ENCODE measurements at regions not wholly inside any gene's neighbourhood (a gene's known extent, or its start where the extent isn't known, plus 50 kb on each side); places are given as distances from the start of the nearest gene placed in this dataset.
A peak's percentile ranks its signal among the peaks of the same experiment; 100 is the strongest.

DNA sequence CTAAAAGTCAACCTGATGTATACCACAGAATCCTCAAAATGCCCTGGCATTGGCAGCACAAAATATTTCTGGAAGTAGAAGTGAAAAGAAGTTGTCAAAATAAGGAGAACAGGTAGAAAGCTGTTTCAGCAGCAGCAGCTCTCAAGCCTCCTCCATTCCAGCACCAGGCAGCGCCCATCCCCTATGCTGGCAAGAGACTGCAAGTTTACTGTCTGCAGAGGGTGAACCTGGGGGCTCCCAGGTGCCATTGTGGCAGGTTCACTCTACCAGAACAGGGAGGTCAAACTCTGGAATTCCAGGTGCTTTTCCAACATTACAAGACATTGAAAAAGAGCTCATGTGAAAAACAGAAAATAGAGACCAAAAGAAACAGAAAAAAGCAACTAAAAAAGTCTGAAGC, 128.8 kb upstream of the CTTNBP2NL start:
- DNase-seq = no peak

DNA sequence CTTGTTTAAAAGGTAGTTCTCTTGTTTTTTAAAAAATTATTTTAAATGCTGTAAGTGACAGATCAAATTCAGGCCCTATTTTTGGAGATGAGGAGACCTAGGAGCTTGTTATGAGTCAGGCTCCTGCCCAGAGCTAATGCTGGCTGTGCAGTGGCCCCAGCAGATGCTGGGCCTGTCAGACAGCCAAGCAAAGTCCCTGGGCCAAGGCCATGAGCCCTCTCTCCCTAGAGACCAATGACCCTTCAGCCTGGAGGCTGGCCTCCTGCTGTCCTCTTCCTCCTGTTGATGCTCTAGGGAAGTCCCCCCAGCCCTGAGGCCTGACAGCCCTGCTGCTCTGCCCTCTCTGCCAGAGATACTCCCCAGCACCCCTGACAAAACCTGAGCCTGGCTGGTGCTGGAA, 128.1 kb upstream of the CTTNBP2NL start:
- DNase-seq = no peak

DNA sequence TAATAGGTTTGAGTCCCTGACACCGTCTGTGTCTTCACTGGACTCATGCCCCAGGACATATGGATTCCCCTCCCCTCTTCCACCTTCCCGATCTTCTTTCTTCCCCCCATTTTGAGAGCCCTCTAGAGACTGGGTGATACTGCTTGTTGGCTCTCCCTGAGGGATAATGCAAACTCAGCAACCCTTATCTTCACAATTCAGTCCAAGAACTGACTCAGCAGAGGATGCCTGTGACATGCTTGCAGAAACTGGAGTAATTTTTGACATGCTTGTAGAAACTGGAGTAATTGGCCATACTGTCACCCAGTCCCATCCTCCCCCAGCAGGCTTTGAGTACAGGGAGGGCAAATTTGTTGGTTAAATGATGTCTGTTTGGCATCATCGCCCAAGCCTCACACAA, 127.6 kb upstream of the CTTNBP2NL start:
- DNase-seq = no peak

DNA sequence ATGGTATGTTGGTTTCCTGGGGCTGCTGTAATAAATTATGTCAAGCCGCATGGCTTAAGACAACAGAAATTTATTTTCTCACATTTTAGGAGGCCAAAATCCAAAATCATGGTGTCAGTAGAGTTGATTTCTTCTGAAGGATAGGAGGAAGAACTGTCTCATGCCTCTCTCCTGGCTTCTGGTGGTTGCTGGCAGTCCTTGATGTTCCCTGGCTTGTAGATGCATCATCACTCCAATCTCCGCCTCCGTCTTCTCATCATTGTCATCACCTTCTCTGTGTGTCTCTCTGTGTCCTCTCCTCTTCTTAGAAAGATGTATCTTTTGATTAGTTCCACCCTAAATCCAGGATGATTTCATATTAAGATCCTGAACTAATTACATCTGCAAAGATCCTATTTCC, 124.7 kb upstream of the CTTNBP2NL start:
- no peak for DNase-seq

DNA sequence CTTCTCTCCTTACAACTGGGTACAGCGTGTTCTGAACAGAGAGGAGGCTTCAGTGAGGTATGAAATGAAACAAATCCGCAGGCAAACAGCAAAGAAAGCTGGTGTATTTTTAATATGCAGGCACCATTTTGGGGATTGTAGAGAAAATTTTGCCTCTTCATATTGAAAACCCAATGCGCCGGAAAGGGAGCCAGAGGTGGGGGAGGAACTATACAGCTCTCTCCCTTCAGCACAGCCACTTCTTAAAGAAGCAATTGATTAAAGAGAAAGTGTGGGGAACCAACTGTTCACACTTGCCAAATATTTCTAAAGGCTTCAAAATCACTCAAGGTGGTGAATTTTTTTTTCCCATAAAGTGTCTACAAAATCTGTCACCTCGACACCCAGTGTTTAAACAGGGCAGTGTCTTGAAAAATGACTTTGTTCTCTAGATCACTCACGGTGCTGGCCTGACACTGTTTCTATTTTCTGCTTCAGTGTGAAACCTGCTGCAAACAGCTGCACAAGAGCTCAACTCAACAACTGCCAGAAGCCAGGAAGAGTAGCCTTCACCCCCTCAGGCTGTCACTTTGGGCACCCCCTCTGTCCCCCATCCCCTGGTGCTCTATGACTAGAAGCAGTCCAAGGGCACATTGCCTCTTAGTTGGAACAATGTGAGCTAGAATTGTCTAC, 123.8 kb upstream of the CTTNBP2NL start:
- no peak for DNase-seq

- DNase-seq = no peak
Observed at GRCh38 chr1:112284796-112285195, 111.2 kb upstream of the CTTNBP2NL start.

DNA sequence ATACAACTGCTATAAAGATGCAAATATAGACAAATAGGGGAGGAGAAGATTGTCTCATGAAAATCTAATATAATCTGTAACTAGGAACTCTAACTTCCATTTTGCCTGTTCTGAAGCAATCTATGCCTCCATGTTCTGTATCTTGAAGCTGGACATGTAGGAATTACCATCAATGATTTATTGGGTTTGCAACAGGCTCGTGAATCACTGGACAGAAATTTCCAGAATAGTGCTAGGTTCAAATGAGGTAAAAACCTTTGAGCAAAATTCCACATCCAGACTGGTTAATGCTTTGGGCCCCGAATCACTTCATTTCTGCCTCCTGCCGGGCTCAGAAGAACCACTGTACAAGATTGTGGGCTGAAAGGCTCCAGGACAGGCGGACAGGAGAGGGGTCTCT, 110.7 kb upstream of the CTTNBP2NL start:
- DNase-seq = no peak

DNA sequence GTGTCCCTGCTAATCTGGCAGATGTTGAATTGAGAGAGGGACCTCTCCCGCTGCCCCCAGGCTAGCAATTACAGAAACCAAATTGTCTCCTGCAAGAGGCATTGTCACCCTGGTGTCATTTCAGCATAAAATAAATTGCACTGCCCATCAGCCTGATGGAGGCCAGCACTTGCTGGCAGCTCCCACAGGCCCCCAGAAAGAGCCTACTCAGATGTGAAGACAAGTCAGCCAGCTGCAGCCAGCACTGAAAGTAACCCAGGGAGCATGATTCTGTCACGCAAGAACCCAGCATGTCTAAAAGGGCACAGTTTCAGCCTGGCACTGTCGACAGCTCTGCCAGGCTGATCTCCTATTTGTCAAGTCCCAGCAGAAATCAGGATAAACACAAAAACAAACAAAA, 110.3 kb upstream of the CTTNBP2NL start:
- no peak for DNase-seq

DNA sequence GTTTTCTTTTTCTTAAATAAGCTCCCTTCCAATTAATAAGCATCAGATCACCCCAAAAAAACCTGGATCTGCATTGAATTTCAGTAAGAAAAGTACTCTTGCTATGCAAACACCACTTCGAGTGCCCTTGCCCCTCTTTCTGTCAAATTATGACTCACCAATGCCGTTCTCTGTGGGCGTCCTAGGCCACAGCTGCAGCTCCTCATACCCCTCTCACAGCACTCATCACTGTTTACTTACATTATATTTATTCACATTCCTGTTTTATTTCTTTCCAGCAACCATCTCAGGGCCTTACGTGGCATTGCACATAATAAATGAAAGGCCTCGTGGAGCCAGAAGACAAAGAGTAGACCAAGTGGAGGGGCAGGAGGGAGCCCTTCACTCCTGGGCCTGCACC, 99.1 kb upstream of the CTTNBP2NL start:
- DNase-seq = no peak

GRCh38 chr1:112297536-112297935, 98.5 kb upstream of the CTTNBP2NL start:
- no peak for DNase-seq

DNA sequence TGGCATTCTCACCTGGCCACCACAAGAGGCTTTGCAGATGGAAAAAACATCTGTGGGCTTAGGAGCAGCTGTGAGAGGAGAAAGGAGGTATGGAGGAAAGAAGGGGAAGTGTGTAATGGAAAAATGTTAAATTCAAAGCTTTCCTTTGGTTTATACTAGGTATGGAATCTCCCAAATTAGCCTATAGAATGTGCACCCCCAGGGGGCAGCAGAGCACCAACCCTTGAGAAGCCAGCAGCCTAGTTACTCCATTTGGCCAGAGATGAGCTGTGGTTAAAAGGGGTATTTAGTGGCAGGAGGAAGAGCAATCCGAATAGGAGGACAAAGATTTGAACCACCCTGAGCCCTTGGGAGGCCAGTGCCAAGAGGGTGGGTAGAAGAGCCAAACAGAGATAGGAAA, 97.5 kb upstream of the CTTNBP2NL start:
- peak; percentile 24 for DNase-seq

DNA sequence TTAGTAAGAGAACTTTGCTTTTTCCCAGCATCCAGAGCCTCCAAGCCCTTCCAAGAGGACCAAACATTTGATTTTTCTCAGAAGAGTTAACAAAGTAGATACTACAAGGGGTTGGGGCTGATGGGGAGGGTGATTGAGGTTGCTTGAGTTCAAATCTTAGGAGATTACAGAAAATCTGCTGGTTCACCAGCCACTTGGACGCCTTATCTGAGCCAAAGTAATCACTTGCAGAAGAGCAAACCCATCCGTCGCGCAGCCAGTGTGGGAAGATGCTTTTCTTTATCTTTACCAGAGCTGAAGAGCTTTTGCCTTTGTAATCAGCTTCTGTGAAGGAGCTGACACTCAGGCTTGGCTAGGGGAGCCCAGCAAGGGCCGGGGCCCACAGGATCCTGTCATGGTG, 91.9 kb upstream of the CTTNBP2NL start:
- DNase-seq = no peak

- no peak for DNase-seq
Observed at GRCh38 chr1:112304612-112305011, 91.4 kb upstream of the CTTNBP2NL start.

GRCh38 chr1:112307930-112308591, 88.0 kb upstream of the CTTNBP2NL start:
- DNase-seq = no peak

- DNase-seq = no peak
Observed at GRCh38 chr1:112308716-112309115, 87.3 kb upstream of the CTTNBP2NL start.

DNA sequence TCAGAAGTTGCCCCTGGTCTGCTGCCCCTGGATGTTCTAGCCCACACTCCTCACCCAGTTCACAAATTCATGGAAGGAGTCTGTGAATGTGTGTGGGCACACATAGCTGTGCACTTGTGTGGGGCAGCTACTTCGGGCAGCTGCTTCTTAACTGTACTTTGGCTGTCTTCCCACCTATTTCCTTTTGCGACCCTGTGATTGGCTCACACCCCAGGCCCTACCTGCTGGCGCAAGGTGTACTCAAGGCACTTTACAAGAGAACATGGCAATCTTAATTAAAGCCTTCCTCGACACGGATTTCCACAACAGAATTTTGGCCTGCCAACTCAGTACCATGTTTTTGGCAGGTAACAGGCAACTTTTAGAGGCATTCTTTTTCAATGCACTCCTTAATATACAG, 86.5 kb upstream of the CTTNBP2NL start:
- no peak for DNase-seq

- no peak for DNase-seq
Observed at GRCh38 chr1:112312315-112312714, 83.7 kb upstream of the CTTNBP2NL start.

DNA sequence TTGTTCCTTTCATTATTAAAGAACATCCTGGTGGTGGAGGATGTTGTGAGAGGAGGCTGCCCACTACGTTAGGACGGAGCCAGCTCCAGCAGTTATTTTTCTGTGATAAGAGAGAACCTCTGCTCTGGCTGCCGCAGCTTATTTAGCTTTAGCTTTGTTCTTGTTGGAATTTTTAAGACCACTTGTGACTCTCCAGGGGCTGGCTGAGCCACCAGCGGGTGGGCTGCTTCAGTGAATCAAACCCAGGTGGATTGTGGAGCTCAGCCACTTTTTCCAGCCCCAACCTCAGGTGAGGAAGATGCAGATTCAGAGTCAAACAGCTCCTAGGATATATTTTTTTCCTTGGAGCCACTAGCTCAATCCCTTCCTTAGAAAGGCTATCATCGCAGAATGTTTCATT, 83.1 kb upstream of the CTTNBP2NL start:
- no peak for DNase-seq

DNA sequence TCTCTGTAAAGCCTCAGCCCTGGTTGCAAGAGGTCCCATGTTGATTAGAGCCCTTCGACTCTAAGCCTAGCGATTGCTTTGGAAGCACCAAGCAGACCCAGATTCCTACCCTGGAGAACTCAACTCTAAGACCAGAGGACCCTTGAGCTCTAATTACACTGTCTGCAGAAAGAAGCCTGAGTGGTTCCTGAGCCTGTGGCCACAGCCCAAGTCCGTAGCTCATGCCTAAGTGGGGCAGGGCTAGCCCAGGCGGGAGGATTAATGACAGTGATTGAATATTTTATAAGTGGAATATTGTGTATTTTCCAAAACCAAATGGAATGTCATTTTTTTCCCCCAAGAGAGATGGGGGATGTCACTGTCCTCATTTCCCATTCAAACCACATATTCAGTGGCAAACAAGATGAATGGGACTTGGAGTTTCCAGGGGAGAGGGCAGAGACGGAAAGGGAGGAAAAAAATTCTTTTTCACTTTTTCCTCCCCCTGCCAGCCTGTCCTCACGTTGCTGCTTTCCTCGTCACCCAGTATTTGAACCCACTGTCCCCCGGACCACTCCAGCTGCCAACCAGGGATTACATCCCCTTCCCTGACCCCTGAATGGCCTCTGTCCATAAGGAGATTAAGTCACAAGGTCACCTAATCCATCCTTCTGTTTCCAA, 79.6 kb upstream of the CTTNBP2NL start:
- no peak for DNase-seq

DNA sequence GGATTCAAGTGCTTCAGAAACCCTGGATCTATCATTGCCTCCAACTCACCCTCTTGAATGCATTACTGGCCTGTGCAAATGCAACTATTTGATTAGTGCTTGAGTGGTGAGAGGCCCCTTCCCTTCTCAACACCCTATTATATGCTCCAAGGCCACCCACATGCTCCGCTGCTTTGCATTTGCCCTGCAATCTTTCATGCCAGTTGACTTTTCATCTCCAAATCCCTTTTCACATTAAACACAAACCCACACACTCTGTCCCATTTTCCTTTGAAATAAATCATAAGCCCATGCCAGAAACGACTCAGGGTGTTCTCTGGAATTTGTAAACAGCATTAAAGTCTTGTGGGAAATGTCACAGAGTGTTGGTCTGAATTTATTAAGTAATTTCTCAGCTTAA, 78.9 kb upstream of the CTTNBP2NL start:
- no peak for DNase-seq

DNA sequence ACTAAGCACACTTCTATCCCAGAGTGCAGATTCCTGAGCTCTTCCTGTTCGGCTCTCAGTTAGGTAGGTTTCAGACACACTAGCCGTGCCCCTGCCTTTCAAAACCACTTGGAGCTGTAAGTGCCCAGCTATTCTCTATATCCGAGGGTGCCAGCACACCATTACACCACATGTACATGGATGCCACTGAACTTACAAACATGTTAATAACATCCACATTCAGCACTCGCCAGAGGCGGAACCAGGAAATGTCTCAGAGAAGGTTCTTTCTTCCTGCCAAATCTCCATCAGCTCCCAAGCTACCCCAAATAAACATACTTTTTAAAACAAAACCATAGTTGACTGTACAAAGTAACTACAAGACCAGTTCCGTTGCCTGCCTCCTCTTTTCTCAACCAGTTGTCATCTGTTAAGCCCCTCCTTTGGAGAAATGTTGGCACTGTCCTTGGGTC, 78.4 kb upstream of the CTTNBP2NL start:
- no peak for DNase-seq

DNA sequence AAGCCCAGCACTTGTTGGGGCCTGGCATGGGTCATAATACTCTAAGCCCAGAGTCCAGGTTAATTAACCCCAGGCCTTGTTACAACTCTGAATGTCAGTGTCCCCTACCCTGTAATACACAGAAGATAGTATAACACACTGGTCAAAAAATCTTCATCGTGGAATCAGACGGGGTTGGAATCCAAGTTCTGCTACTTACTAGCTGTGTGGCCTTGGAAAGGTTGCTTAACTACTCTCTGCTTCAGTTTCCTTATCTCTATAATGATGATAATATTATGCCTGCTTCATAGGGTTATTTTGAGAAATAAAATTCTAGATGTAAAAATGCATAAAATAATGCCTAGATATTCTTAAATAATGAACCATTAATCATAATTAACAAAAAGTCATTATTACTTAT, 77.8 kb upstream of the CTTNBP2NL start:
- DNase-seq = no peak

GRCh38 chr1:112318698-112319370, 77.2 kb upstream of the CTTNBP2NL start:
- no peak for DNase-seq
